RCC 7860 (cell line): ENCODE measurements at regions not wholly inside any gene's neighbourhood (a gene's known extent, or its start where the extent isn't known, plus 50 kb on each side); places are given as distances from the start of the nearest gene placed in this dataset.

ENCODE experiments used
- DNase-seq: peaks from one replicate; pipeline ENCODE4 v3.0.0-alpha.2; 2015; ENCODE audit warnings: low spot score
- FAIRE-seq: peaks from 2 replicates; lab custom pipeline; 2012; peaks lifted over from hg19 to GRCh38; lab: Jason Lieb, UNC

DNA sequence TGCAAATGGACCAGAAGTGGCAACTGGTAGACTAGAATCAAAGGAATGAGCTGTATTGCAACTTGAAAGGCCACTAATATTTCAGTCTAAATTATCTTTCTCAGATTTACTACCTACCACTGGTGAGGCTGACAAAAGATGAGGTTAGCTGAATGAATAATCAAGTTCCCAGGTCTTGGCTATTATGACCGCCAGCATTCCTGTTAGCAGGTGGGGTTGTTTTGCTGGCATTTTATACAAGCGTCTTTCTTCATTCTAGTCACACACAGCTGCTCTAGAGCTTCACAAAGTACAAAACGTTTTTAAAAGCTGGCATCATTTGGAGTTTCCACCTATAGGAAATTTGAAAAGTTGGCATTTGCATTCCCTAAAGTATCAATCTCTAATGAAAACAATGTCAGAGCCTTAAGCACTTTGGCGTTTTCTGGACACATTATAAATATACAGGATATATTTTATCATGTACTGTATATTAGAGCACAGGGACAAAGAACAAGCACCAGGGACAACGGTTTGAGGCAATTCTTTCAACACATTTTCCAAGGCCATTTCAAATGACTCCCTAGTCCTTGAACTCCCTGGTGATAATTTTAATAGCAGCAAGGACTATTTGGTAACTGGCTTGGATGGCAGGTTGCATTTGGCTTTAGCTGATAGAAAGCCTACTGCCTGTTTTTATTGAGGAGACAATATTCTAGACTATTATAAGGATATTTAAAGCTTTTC lies 410.2 kb upstream of the CHST9 start:
- FAIRE-seq: no peak
- no peak for DNase-seq

DNA sequence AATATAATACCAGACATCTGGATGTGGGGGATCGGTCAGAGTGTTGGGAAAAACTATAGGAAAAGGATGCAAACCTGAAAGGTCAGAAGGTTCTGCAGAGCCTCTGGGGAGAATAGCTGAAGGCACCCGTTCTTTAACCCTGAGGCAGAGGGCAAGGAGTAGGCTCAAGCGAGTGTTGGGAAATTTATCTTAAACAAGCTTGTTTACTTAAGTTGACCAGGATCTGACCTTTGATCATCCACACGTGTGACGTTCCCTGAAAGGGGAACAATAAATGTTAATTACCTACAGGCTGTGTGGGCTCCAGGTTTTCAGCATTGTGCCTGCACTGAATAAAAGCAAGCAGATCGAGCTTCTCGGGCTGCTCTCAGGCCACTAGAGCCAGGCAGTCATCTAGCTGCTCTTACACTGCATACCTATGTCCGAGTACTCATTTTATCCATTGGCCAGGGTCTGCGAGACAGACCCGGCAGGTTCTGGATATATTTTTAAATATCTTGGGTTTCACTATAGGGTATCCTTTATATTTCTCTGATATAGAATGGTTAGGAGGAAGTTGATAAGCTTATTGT lies 400.6 kb upstream of the CHST9 start:
- DNase-seq: no peak
- no peak for FAIRE-seq

- DNase-seq (no peak), FAIRE-seq (no peak)
Measured at GRCh38 chr18:27583466-27583865, 398.4 kb upstream of the CHST9 start.

DNA sequence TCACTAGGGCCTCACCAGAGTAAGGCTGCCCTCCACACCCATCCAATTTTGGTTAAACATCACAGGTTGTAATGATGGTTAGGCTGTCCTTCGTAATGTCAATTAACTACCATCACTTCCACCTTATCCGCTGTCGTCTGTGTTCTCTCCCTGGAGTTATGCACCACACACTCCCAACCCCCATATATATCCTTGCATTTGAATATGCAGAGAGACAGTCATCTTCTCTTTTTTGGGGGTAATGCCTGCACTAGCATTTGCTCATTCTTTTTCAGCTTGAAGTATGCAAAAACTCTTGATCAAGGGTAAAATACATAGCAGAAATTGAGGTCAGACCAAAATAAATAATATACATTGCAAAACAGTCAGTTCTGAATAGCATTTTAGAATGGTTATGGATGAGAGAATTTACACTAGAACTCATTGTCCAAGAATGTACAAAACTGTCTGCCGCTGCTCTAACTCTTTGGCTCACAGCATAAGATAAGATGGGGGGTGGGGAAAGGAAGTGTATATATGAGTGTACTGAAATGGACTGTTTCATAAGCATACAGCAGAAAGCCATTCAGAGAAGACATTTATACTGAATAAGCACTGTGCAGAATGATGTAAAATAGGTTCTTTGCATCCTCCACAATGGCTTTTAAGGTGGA lies 397.8 kb upstream of the CHST9 start:
- DNase-seq: peak; percentile 53
- FAIRE-seq: no peak

DNA sequence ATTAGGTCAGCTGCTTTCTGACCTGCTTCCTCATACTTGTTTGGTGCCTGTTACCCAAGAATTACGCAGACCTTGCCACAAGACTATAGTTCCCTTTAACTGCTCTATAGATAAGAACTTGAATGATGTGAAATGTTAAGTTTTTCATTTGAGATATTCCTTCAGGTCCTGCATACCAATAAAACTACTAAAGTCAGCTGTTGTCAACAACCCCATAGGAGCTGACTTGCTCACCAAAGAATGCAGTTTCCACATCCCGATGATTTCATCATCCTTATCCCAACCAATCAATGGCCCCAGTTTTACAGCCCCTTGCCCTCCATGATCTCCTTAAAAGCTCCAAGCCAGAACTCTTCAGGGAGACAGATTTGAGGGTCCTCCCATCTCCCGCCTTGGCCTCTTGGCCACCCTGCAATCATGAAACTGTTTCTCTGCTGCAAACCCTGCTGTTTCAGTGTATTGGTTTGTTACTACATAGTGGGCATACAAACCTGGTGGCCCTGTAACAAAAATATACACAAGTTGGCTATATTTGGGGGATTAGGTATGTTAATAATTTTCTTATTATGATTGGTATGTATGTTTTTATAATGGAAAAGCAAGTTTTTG lies 396.3 kb upstream of the CHST9 start:
- DNase-seq (no peak), FAIRE-seq (no peak)

GRCh38 chr18:27579364-27579763 lies 394.3 kb upstream of the CHST9 start:
- FAIRE-seq (no peak), DNase-seq (no peak)

GRCh38 chr18:27577752-27578151 lies 392.6 kb upstream of the CHST9 start:
- DNase-seq (no peak), FAIRE-seq (no peak)

DNA sequence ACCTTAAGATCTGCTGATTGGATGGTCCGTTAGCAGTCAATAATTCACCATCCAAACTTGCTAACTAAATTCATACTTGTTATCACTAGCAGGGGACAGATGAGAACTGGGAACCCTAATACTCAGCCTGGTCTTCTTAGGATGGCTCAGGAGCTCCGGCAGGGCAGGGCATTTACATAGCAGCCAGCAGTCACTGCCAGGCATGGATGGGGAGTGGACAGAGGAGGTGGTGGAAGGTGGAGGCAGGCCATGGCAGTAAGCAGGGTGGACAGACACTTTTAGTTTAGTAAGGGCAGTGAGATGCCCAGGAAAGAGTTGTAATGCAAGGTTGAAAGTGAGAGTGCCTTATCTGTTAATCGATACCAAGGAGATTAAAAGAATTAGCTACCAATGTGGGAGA lies 392.2 kb upstream of the CHST9 start:
- no peak for DNase-seq
- no peak for FAIRE-seq

- no peak for DNase-seq
- no peak for FAIRE-seq
Measured at GRCh38 chr18:27567434-27567833, 382.3 kb upstream of the CHST9 start.

DNA sequence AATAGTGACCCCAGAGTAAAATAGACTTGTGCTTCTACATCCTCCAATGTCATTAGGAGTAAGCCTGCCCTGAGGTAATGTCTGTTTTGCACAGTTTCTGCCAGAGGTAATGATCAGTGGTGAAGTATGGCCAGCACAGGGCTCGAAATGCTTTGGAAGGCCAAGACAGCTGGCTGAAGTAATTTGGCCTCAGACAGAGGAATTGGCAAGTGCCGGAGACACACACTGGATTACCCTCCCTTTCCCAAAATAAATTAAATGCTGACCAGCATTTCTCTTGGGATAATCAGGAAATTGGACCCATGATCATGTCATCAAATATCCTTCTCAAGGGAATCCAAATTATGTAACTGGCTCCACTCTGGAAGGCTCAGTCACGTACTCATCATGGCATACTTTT lies 379.0 kb upstream of the CHST9 start:
- DNase-seq (no peak), FAIRE-seq (no peak)

GRCh38 chr18:27558388-27559155 lies 373.5 kb upstream of the CHST9 start:
- no peak for DNase-seq
- no peak for FAIRE-seq

GRCh38 chr18:27556741-27557140 lies 371.6 kb upstream of the CHST9 start:
- FAIRE-seq: no peak

GRCh38 chr18:27549335-27550039 lies 364.4 kb upstream of the CHST9 start:
- no peak for DNase-seq
- FAIRE-seq: no peak

More at GRCh38 chr18:27556741-27557140, 371.6 kb upstream of the CHST9 start:
- no peak for DNase-seq

DNA sequence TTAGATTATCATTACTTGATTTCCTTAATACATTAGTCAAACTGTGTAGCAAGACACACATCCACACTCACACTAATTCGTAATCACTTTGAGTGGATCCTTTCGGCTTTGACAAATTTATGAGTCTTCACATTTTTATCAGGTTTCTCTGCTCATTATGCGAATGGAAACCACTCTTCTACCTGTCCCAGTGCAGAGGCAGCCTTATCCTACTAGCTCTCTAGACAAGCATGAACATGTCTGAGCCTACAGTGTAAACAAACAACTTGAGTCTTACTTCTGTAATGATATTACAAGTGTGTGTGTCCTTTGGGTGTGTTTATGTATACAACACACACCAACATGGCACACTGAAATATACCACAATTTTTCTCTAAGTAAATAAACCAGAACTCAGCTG lies 361.9 kb upstream of the CHST9 start:
- FAIRE-seq (no peak), DNase-seq (no peak)

DNA sequence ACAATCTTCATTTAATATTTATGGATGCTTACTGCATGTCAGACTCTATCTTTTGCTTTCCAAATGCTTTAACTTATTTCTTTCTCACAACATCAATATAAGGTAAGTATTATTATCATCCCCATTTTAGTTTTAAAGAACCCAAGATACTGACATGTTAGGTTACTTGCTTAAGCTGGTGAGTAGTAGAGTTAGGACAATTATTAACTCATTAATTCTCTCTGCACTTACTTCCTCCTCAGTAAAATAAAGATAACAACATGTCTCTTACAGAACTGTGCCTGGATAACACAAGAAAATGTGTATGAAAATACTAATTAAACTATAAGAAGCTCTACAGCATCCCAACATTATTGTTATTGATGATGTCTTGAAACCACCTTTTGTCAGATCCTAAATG lies 359.1 kb upstream of the CHST9 start:
- DNase-seq: no peak
- no peak for FAIRE-seq

DNA sequence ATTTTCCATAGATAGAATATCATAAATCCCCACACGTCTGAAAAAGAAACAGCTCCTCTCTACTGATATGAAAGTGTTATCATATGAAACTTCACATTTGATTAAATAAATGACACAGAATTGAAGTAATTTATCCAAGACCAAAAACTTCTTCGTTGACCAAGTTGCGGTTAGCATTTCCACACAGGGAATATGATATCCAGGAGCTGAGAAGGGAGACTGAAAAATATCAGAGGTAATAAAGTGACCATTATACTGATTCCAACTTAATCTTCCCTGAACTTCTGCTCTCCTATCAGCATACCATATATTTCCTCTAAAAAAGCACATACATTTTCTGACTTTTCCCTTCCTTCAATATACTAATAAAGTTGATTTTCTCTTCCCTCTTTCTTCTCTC lies 356.2 kb upstream of the CHST9 start:
- no peak for FAIRE-seq
- no peak for DNase-seq

DNA sequence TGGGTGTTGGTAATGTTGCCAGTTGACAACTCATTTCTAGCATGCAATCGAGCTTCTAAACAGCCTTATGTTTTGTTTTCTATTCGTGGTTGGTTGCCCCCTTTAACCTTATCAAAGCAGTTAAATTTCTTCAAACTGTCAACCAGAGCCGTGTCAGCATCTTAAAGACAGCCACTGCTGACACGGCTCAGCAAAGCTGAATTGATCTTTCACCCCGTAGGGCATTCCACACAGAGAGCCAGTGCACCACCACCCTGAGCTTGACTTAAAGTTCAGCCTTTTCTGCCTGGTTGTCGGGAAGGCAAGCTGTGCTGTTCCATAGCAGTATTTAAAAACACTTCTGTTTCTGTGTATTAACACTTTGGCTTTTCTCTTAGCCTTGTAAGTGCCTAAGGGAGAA lies 355.0 kb upstream of the CHST9 start:
- FAIRE-seq (no peak), DNase-seq (no peak)

DNA sequence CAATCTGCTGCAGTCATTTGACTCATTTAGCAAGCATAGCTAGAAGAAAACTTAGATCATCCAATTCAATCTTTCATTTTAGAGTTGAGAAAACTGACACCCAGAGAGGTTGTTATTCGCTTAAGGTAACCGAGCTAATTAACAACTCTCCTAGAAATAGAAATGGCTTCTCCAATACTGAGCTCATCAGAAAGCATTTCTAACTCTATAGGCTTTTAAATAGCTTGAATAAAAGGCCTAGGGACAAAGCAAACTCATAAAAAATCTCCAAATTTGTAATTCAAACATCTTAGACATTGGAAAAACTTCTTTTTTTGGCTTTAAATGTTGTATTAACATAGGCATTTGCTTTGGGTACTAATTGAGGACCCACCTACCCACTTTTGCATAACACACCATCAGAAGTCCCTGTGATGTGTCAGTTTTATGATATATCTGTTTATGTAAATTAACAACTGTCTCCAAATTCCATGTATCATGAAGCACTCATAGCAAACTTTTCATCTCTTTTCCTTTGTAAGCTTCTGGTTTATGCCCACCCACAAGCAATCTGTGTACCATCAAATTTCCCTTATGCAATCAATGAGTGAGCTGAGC lies 343.9 kb upstream of the CHST9 start:
- FAIRE-seq (no peak), DNase-seq (no peak)

DNA sequence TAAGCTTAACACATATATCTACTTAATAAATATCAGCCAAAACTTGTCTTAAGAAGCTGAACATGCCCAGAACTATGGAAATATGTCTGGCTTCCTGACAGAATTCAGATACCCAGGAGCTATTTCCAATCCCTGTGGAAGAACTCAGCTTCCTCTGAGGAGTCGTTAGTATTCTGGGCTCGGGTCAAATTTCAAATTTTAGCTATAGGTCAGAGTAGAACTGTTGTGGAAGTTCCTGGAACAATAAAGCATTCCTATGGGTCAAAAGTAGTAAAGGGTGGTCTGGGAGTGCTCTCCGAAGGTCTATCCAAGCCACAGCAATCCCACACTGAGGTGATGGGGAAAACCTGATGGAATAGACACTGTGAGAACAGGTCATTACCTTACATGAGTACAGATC lies 342.7 kb upstream of the CHST9 start:
- FAIRE-seq: no peak

GRCh38 chr18:27520401-27520800 lies 335.3 kb upstream of the CHST9 start:
- FAIRE-seq: no peak
- no peak for DNase-seq

More for the DNA sequence above, 342.7 kb upstream of the CHST9 start:
- no peak for DNase-seq
